ENCODE measurements at regions not wholly inside any gene's neighbourhood (a gene's known extent, or its start where the extent isn't known, plus 50 kb on each side); places are given as distances from the start of the nearest gene placed in this dataset.

DNA sequence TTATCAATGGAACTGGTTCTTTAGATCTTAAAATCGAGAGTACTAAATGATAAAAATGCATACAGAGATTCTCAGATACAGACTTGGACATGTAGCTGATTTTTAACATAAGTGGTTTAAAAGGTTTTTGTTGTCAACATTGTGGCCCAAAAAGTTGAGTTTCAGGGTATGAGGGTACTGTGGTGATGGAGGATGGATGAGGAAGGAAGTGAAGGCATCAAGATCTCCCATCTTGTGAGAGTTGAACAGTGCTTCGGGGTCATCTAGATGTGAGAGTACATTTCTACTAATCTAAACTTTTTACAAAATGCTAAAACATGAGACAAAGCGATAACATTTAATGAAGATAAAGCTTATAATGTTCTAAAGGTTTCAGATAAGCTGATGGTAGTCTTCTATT lies 452.6 kb downstream of the PCNX1 start:
- peaks cover 7% of the 10 kb centered on the region for H3K4me1 ChIP-seq
- ATAC-seq, result no peak
- no peaks in the 10 kb centered on the region for H3K36me3 ChIP-seq (replicated peaks in 1 of 2; ENCODE audit: insufficient read depth in 1 of 2, low read depth in 2 of 2)
- no peaks in the 10 kb centered on the region for H3K9me3 ChIP-seq
- no peaks in the 10 kb centered on the region for H3K27me3 ChIP-seq
- no peak overlapping the region for H3K27ac ChIP-seq
- WGBS, 2 donors, result 88 to 92% methylated on average over 3 of the region's 3 CpGs
- intact Hi-C loops (cut with DNase I), result no loop called here
- DNase-seq, result no peak
- TF ChIP-seq, protein P1, sequence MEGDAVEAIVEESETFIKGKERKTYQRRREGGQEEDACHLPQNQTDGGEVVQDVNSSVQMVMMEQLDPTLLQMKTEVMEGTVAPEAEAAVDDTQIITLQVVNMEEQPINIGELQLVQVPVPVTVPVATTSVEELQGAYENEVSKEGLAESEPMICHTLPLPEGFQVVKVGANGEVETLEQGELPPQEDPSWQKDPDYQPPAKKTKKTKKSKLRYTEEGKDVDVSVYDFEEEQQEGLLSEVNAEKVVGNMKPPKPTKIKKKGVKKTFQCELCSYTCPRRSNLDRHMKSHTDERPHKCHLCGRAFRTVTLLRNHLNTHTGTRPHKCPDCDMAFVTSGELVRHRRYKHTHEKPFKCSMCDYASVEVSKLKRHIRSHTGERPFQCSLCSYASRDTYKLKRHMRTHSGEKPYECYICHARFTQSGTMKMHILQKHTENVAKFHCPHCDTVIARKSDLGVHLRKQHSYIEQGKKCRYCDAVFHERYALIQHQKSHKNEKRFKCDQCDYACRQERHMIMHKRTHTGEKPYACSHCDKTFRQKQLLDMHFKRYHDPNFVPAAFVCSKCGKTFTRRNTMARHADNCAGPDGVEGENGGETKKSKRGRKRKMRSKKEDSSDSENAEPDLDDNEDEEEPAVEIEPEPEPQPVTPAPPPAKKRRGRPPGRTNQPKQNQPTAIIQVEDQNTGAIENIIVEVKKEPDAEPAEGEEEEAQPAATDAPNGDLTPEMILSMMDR (IDR thresholded peaks at IDR 0.05), result no peak
- no peak for TF ChIP-seq POLR2A (IDR thresholded peaks at IDR 0.05)
- H3K4me3 ChIP-seq, result no peak overlapping the region

DNA sequence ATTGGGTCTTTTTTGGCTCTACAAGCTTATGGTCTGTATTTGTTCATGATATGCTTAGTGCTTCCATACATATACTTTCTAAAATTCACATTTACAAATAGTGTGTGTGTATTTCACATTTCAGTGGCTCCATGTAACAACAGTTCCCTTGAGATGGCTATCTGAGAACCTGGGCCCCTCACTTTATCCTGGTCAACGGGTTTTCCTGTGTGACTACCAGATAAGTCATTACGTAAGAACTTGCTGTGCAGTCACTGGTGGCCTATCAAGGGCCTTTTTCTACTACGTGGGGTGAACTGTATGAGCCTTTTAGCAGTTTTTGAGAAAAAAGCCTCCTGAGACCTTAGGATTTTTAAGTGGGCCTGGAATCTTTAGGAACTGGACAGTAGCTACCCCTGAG lies 454.1 kb downstream of the PCNX1 start:
- H3K9me3 ChIP-seq, result no peaks in the 10 kb centered on the region
- intact Hi-C loops (cut with DNase I), result no loop called here
- no peak overlapping the region for H3K4me3 ChIP-seq
- no peaks in the 10 kb centered on the region for H3K27me3 ChIP-seq
- no peaks in the 10 kb centered on the region for H3K4me1 ChIP-seq
- no peak overlapping the region for H3K27ac ChIP-seq
- 51 to 71% methylated on average over 3 of the region's 3 CpGs for WGBS, 2 donors
- no peak for DNase-seq
- no peaks in the 10 kb centered on the region for H3K36me3 ChIP-seq (replicated peaks in 1 of 2; ENCODE audit: insufficient read depth in 1 of 2, low read depth in 2 of 2)
- TF ChIP-seq, protein P1 (IDR thresholded peaks at IDR 0.05), result no peak
- no peak for TF ChIP-seq POLR2A (IDR thresholded peaks at IDR 0.05)
- no peak for ATAC-seq

DNA sequence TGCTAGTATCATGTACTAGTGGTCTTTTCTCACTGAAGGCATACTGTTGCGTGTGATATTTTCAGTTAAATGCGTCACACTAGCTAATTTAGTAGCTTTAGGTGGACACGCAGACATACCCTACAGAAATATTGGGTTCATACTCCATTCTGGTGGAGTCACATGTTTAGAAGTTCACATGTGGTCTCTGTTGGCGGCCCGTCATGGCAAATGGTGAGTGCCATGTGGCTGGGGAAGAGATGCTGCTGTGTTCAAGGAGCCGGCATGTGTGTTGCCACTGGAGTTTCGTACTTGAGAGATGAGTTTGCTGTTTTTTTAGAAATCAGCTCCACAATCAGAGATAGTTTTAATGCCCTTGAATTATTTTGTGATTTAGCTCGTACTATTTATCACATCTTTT lies 454.6 kb downstream of the PCNX1 start:
- Histone ChIP-seq H3K4me3 (no peak overlapping the region), H3K27me3 (no peaks in the 10 kb centered on the region), H3K9me3 (no peaks in the 10 kb centered on the region), H3K27ac (no peak overlapping the region), H3K36me3 (replicated peaks in 1 of 2; ENCODE audit: insufficient read depth in 1 of 2, low read depth in 2 of 2) (no peaks in the 10 kb centered on the region), H3K4me1 (no peaks in the 10 kb centered on the region)
- TF ChIP-seq POLR2A (IDR thresholded peaks at IDR 0.05), result no peak
- 98% methylated on average over 8 of the region's 8 CpGs for WGBS, 2 donors
- intact Hi-C loops (cut with DNase I), result no loop called here
- DNase-seq, result no peak
- no peak for ATAC-seq

DNA sequence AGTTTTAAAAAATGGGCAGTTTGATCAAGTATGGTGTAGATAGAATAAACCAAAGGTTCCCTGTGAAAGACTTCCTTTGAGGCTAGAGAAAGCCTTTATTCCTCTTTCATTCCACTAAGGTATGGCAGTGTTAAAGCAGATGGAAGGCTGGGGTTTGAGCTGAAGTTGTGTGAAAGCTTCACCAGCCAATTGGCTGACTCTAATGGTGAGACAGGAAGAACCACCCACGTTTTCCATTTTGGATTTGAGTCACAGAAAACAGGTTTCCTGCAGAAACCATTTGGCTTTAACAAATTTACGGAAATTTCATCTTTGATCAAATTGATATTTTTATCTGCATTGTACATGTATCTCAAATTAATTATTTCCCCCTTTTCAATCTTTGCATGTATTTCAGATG lies 455.0 kb downstream of the PCNX1 start:
- H3K4me1 ChIP-seq, result no peaks in the 10 kb centered on the region
- ATAC-seq (no peak), DNase-seq (no peak)
- 72 to 76% methylated on average over 2 of the region's 2 CpGs for WGBS, 2 donors
- H3K4me3 ChIP-seq, result no peak overlapping the region
- intact Hi-C loops (cut with DNase I), result no loop called here
- no peak for TF ChIP-seq POLR2A (IDR thresholded peaks at IDR 0.05)
- TF ChIP-seq, protein P1 (IDR thresholded peaks at IDR 0.05), result no peak
- H3K36me3 ChIP-seq (replicated peaks in 1 of 2; ENCODE audit: insufficient read depth in 1 of 2, low read depth in 2 of 2), result no peaks in the 10 kb centered on the region
- no peaks in the 10 kb centered on the region for H3K9me3 ChIP-seq
- H3K27ac ChIP-seq, result no peak overlapping the region
- H3K27me3 ChIP-seq, result no peaks in the 10 kb centered on the region

DNA sequence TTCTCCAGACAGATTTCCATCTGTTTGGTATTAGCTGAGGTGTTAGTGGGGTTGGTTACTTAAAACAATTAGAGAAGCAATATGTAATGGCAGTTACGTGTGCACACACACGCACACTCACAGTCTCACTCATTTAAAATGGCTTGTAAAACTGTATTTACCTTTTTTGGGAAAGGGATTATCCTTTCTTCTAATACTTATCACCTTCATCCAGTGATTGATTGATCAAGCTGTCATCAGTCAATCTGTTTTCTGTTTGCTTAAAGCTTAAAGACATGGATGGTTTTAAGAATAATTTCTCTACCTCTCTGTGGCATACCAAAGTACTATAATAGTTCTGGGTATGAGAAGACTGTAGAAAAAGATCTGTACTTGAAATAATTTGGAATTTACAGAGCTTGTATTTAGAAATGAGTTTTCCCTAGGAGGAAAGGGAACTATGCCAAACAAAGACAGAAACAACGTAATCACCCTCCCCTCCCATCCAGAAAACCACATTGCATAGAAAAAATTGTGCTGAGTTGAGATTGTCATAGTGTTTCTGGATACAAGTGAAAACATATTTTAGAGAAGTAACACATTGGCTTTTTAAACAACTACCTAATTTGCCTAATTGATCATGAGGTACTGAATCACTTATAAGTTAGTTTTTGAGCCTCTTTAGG lies 455.8 kb downstream of the PCNX1 start:
- 64 to 66% methylated on average over 3 of the region's 3 CpGs for WGBS, 2 donors
- TF ChIP-seq, protein P1 (IDR thresholded peaks at IDR 0.05), result no peak
- no peak for TF ChIP-seq POLR2A (IDR thresholded peaks at IDR 0.05)
- H3K4me3 ChIP-seq, result no peak overlapping the region
- ATAC-seq (no peak), DNase-seq (no peak)
- H3K36me3 ChIP-seq (replicated peaks in 1 of 2; ENCODE audit: insufficient read depth in 1 of 2, low read depth in 2 of 2), result no peaks in the 10 kb centered on the region
- H3K27me3 ChIP-seq, result no peaks in the 10 kb centered on the region
- peak overlapping the region in 1 of 4 donors; percentile 59 for H3K27ac ChIP-seq
- H3K9me3 ChIP-seq, result no peaks in the 10 kb centered on the region
- intact Hi-C loops (cut with DNase I), result no loop called here
- H3K4me1 ChIP-seq, result no peaks in the 10 kb centered on the region

All from body of pancreas (tissue), 4 donors.